ENCODE measurements at regions not wholly inside any gene's neighbourhood (a gene's known extent, or its start where the extent isn't known, plus 50 kb on each side); places are given as distances from the start of the nearest gene placed in this dataset.

- TF ChIP-seq, protein P1, sequence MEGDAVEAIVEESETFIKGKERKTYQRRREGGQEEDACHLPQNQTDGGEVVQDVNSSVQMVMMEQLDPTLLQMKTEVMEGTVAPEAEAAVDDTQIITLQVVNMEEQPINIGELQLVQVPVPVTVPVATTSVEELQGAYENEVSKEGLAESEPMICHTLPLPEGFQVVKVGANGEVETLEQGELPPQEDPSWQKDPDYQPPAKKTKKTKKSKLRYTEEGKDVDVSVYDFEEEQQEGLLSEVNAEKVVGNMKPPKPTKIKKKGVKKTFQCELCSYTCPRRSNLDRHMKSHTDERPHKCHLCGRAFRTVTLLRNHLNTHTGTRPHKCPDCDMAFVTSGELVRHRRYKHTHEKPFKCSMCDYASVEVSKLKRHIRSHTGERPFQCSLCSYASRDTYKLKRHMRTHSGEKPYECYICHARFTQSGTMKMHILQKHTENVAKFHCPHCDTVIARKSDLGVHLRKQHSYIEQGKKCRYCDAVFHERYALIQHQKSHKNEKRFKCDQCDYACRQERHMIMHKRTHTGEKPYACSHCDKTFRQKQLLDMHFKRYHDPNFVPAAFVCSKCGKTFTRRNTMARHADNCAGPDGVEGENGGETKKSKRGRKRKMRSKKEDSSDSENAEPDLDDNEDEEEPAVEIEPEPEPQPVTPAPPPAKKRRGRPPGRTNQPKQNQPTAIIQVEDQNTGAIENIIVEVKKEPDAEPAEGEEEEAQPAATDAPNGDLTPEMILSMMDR (IDR thresholded peaks at IDR 0.05), result no peak
- TF ChIP-seq POLR2A (IDR thresholded peaks at IDR 0.05), result no peak
Measured at GRCh38 chr2:199101487-199101886, 356.3 kb downstream of the SATB2 start.
